ENCODE measurements at regions not wholly inside any gene's neighbourhood (a gene's known extent, or its start where the extent isn't known, plus 50 kb on each side); places are given as distances from the start of the nearest gene placed in this dataset.

- no peak for TF ChIP-seq TCF7L2 (IDR thresholded peaks at IDR 0.05; ENCODE audit: low read depth, low read length)
- no peak for TF ChIP-seq SIN3A (IDR thresholded peaks at IDR 0.05; ENCODE audit: borderline replicate concordance, insufficient read depth, low read depth, low read length)
Measured at GRCh38 chr2:216578325-216578724, 54.9 kb upstream of the IGFBP2 start.
